Tibial artery (tissue), 4 donors: ENCODE measurements at regions not wholly inside any gene's neighbourhood (a gene's known extent, or its start where the extent isn't known, plus 50 kb on each side); places are given as distances from the start of the nearest gene placed in this dataset.

ENCODE experiments used
- DNase-seq, 2 donors: peaks; one replicate each; pipeline ENCODE4 v3.0.0-alpha.2; 2019
- H3K27ac ChIP-seq, 2 donors: fragments of 200-600 bp; sonication (generic) in 1 of 2; 1 replicate in 1 of 2; 2 replicates in 1 of 2; pipeline ENCODE4 v1.5.1; 2018 to 2019; ENCODE audit warnings: mild to moderate bottlenecking in 1 of 2
- H3K27me3 ChIP-seq, 2 donors: fragments of 200-600 bp; sonication (generic) in 1 of 2; one replicate each; pipeline versions ENCODE4 v1.5.1 to v1.6.0; 2016 to 2019
- H3K36me3 ChIP-seq, 3 donors: fragments of 200-600 bp; sonication (generic) in 2 of 3; one replicate each; pipeline ENCODE4 v1.5.1; 2016 to 2019; ENCODE audit warnings: mild to moderate bottlenecking in 2 of 3
- H3K4me1 ChIP-seq, 4 donors: fragments of 200-600 bp; sonication (generic) in 2 of 4; 1 replicate in 3 of 4; 2 replicates in 1 of 4; pipeline ENCODE4 v1.5.1; 2016 to 2019
- H3K4me3 ChIP-seq, 2 donors: fragments of 200-600 bp; sonication (generic) in 1 of 2; 1 replicate in 1 of 2; 2 replicates in 1 of 2; pipeline ENCODE4 v1.5.1; 2018 to 2019; ENCODE audit warnings: mild to moderate bottlenecking in 2 of 2
- H3K9me3 ChIP-seq, 3 donors: fragments of 200-600 bp; sonication (generic) in 1 of 3; one replicate each; pipeline ENCODE4 v1.5.1; 2016 to 2019
- CTCF ChIP-seq, 2 experiments: fragments of 200-600 bp in 1 of 2; fragments of 450-650 bp in 1 of 2; IDR thresholded peaks; one replicate each; pipeline ENCODE4 v1.5.1; 2017 to 2019; ENCODE audit warnings: antibody characterized with exemption in 2 of 2, mild to moderate bottlenecking in 1 of 2, moderate library complexity in 1 of 2
- intact Hi-C: fragments of 100-400 bp; cut with DNase I; formaldehyde crosslinking; loops from one replicate; pipeline ENCODE4 v1.15.0; 2023; ENCODE audit warnings: low total_unique reads

GRCh38 chr6:134480593-134480992 is 162.7 kb upstream of the SGK1 start:
- no peak for DNase-seq
- Histone ChIP-seq H3K4me3 (no peak overlapping the region), H3K36me3 (no peaks in the 10 kb centered on the region), H3K27me3 (no peaks in the 10 kb centered on the region), H3K4me1 (peaks cover 0 to 12% (median 2%) of the 10 kb centered on the region in 4 donors), H3K27ac (no peak overlapping the region), H3K9me3 (no peaks in the 10 kb centered on the region)
- intact Hi-C loops, result no loop called here
- no peak for TF ChIP-seq CTCF (IDR thresholded peaks at IDR 0.05)

- no peak overlapping the region for H3K27ac ChIP-seq
- intact Hi-C loops, result no loop called here
- peaks cover 0 to 12% (median 2%) of the 10 kb centered on the region in 4 donors for H3K4me1 ChIP-seq
- TF ChIP-seq CTCF (IDR thresholded peaks at IDR 0.05), result no peak
- DNase-seq, result no peak
- H3K9me3 ChIP-seq, result no peaks in the 10 kb centered on the region
- no peaks in the 10 kb centered on the region for H3K27me3 ChIP-seq
- no peak overlapping the region for H3K4me3 ChIP-seq
- H3K36me3 ChIP-seq, result no peaks in the 10 kb centered on the region
These were observed 161.0 kb upstream of the SGK1 start for GRCh38 chr6:134478764-134479399.

DNA sequence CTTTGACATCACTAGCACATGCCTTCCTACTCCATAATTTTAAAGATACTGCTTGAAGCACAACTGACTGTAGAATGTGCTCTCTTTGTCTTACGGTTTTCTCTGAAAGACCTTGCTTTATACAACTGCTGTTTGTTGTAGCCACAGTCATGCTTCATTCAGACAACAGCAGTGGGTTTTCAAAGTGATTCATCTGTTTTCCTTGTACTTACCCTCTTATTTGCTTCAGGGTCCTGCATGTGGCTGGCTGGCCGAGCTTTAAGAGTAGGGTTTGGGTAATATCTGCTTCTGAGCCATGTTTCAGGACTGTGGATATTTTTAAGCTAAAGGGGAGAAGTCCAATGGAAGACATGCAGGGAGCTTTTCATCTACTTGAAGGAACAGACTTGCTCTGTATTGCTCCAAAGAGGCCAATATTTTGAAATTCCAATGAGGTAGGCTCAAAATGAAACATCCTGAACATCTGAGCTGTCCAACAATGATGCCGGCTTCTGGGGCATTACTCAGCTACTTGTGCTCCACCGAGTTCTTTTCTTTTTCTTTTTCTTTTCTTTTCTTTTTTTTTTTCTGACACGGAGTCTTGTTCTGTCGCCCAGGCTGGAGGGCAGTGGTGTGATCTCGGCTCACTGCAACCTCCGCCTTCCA is 160.2 kb upstream of the SGK1 start:
- Histone ChIP-seq H3K36me3 (no peaks in the 10 kb centered on the region), H3K4me3 (no peak overlapping the region), H3K27ac (no peak overlapping the region), H3K4me1 (peaks cover 0 to 7% (median 2%) of the 10 kb centered on the region in 4 donors), H3K9me3 (no peaks in the 10 kb centered on the region), H3K27me3 (no peaks in the 10 kb centered on the region)
- DNase-seq, result no peak
- TF ChIP-seq CTCF (IDR thresholded peaks at IDR 0.05), result no peak
- intact Hi-C loops, result no loop called here

- DNase-seq, result no peak
- intact Hi-C loops, result no loop called here
- Histone ChIP-seq H3K4me3 (no peak overlapping the region), H3K9me3 (no peaks in the 10 kb centered on the region), H3K27ac (no peak overlapping the region), H3K27me3 (no peaks in the 10 kb centered on the region), H3K4me1 (no peaks in the 10 kb centered on the region), H3K36me3 (no peaks in the 10 kb centered on the region)
- TF ChIP-seq CTCF (IDR thresholded peaks at IDR 0.05), result no peak
These were observed 157.0 kb upstream of the SGK1 start for GRCh38 chr6:134474955-134475354.

DNA sequence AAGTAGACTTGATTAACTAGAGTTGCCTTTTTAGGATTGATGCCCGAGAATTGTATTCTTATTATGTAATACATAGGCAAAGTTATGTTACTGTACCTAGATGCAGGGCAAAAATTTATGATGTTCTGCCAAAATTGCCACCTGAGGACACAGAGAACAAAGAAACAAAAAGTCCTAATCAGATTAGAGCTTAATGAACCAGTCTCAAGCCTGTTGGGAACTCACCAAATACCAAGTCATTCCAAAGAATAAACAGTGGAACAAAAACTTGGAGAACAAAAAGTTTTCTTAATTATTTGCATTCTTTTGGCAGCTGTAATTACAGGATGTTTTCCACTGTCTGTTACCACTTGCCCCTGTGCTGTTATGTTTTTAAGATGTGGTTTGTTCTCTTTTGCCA is 154.7 kb upstream of the SGK1 start:
- H3K4me3 ChIP-seq, result no peak overlapping the region
- no peaks in the 10 kb centered on the region for H3K9me3 ChIP-seq
- no peaks in the 10 kb centered on the region for H3K27me3 ChIP-seq
- no peak for DNase-seq
- no peak overlapping the region for H3K27ac ChIP-seq
- TF ChIP-seq CTCF (IDR thresholded peaks at IDR 0.05), result no peak
- no peaks in the 10 kb centered on the region for H3K4me1 ChIP-seq
- intact Hi-C loops, result no loop called here
- no peaks in the 10 kb centered on the region for H3K36me3 ChIP-seq
